HG03469 (cell line): ENCODE measurements at regions not wholly inside any gene's neighbourhood (a gene's known extent, or its start where the extent isn't known, plus 50 kb on each side); places are given as distances from the start of the nearest gene placed in this dataset.
"Not testable (repeated sequence)": the region's sequence is repeated elsewhere in the genome, so short reads cannot be mapped to it uniquely, and the experiment has no call there.

ENCODE experiments used
- ATAC-seq: cut with Tn5 transposase; IDR thresholded peaks from one replicate; pipeline ENCODE4 v1.9.1; 2021; ENCODE audit warnings: mild to moderate bottlenecking, moderate library complexity, moderate number of reproducible peaks; ENCODE audit not compliant: unreplicated experiment

DNA sequence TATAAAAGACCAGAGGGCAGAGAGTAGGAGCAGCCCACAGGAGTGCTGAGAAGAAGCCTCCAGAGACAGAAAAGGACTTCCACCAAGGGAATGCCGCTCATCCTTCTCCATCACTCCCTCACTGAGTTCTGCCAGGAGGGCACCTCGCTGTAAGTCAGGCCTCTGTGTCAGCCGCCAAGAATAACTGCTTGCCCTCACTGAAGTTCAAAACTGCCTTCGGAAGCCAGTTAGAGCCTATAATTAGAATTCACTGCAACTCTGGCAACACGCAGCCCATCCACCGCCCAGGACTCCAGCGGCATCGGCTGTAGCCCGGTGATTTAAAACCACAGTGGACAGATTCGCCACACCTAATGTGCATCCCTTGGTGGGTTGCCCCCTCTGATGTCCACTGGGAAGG lies 281.8 kb upstream of the ZNF507 start:
- no peak for ATAC-seq

DNA sequence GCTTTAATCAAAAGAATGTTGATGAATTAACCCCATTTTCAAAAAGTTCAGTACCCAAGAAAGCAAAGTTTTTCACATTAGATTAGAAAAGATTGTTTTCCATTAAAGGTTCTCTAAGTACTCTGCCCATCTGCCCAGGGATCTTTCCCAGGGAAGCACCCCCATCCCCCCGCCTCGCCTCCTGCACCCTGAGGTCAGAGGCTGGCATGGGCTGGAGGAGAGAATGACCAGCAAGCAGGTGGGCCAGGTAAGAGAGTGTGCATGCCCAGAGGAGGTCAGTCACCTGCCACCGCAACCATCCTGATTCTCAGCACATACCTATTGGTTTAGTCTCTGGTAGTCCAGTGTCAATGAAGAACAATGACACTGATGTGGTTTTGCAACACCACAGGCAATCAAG lies 279.4 kb upstream of the ZNF507 start:
- ATAC-seq = no peak

DNA sequence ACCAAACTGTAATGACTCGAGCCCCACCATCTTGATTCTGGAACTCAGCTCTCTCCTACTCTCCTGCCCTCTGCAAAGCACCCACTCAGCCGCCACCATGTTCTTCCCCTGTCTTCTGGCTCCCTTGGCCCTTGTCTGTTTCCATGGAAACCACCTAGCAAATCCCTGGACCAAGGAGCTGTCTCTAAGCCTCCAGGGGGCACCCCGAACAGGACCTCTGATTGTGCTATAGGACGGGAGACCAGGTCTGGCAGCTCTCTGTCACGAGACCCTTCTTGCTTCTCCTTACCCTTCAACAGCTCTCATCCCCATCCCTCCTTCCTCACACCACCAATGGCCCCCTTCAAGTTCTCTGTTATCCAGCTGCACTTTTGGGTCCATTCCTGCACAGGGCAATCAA lies 277.7 kb upstream of the ZNF507 start:
- no peak for ATAC-seq

DNA sequence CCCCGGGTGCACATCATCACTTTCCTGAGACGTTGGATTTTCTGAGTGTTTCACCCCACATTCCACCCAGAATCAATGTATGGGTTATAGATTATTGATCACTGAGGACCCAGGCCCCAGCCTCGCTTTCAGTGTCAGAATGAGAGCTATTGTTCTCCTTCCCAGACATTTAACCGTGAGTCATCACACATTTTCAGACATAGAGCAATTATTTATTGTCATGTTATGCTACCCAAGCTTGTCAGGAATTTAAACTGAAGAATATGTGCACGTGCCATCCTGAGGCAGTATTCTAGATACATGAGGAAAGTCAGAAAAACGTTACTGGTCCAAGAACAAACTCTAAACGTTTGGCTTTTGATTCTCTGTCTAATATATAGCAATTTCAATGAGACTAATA lies 276.6 kb upstream of the ZNF507 start:
- ATAC-seq = no peak

DNA sequence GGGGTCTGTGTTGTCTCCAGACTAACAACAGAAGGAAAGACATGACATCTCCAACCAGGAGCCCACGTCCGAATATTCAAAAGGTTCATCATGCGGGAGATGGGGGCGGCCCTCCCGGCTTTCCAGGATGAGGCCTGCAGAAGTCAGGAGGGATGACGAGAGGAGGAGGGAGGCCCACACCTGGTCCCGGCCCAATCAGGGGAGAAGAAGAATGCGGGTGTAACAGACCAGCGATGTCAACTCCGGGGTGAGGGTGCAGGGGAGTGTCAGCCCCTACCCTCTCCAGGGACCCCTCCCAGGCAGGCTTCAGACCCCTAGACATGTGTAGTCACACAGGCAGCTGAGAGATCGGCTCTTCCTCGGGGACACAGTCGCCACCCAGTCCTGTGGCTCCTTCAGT lies 275.3 kb upstream of the ZNF507 start:
- no peak for ATAC-seq

DNA sequence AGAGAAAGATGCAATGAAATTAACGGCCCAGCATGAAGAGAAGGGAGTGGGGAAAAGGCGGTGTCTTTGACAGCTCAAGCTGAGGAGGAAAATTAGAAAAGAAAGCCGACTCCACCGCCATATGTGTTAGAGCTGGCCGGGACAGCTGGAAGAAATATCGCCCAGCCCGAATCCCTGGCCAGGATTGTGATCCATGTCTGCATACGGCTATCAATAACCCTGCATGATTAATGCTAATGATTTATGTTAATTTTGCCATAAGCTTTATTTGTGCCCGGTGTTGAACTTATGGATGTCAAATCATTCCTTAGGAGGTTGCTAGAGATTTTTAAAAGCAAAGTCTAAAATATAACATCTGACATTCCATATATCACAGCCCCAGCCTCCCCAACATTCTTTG lies 263.4 kb upstream of the ZNF507 start:
- no peak for ATAC-seq

DNA sequence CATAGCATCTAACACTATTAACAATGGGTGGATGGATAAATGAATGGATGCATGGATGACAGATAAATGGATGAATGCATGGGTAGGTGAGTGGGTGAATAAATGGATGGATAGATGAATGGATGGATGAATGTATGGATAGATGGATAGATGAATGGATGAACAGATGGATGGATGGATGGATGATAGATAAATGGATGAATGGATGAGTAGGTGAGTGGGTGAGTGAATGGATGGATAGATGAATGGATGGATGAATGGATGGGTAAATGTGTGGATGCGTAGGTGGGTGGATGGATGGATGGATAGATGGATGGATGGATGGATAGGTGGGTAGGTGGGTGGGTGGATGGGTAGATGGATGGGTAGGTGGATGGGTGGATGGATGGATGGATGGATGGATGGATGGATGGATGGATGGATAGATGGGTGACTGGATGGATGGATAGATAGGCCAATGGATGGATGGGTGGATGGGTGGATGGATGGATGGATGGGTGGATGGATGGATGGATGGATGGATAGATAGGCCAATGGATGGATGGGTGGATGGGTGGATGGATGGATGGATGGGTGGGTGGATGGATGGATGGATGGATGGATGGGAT lies 260.6 kb upstream of the ZNF507 start:
- not testable (repeated sequence) for ATAC-seq

DNA sequence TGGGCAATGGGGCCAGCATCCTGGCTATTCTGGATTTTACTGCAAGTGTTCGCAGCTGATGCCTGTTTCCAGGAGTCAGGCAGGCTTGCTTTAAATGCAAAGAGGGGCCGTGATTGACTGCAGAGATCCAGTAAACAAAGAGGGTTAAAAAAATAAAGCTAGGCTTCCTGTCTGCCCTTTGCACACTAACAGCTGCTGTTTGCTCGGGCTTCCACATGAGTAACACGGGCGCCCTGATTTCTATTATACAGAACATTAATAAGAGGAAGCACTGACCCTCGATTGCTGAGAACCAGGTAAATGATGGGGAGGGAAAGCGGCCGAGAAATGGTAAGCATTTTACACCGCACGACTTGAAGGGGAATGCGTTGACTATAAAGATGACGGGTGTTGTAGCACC lies 254.2 kb upstream of the ZNF507 start:
- no peak for ATAC-seq

DNA sequence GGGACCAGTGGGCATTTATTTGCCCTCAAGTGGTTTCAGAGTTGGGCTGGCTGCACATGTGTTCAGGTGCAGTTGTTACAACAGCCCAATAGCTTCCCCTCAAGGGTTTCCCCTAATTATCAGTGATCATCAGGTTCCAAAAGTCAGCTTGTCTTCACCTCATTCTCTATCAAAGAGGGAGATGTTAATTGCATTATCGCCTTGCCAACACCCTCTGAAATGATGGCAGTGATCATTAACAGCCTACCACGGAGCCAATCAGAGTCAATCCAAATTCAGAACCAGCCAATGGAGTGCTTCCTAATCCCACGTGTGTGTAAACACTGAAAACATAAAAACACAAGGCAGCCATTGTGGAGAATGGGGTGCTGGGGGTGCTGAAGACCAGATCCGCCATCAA lies 248.4 kb upstream of the ZNF507 start:
- ATAC-seq = no peak

DNA sequence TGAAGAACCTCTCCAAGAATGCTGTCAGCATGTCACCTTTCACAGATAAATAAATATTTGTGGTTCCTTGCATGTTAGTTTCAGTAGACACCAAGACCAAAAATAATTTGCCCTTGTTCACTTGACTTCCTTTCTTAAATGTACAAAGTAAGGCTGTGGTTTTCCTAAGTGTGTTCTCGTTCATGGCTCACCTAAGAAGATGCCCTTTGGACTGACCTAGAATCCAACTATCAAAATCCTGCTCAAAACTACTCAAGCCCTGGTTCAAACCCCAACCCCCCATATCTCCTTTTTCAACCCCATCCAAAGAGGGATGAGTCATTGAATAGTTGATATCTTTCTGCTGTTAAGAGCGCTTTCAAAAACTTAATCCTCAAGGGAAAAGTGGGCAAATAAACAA lies 247.8 kb upstream of the ZNF507 start:
- no peak for ATAC-seq

DNA sequence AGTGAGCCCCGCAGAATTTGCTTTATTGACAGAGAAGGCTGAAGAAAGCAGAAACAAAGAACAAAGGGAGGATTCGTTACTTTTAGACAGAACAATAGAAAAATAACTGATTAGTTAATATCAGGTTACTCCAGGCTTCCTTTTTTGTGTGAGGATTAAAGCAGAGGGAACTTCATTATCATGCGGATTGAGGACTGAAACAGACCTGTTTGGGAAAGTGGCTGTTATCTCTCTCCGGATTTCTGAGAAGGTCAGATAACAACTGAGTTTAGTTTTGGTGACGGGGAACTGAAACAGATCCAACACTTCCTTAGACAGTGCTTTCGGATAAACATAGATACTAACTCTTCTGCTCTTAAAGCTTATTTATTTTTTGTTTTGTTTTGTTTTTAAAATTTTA lies 246.4 kb upstream of the ZNF507 start:
- ATAC-seq = no peak

DNA sequence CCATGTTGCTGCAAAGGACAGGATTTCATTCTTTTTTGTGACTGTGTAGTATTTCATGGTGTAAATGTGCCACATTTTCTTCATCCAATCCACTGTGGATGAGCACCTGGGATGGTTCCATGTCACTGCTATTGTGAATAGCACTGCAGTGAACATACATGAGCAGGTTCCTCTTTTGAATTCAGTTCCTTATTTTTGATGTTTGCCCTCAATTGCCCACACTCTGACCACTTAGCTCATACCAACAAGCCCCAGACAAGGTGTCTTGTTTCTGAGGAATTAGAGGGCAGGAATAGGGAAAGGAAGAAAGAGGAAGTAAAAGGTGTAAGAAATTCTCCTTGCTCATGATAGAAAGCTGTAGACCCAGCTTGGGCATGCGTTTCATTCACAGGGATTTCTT lies 244.2 kb upstream of the ZNF507 start:
- no peak for ATAC-seq

DNA sequence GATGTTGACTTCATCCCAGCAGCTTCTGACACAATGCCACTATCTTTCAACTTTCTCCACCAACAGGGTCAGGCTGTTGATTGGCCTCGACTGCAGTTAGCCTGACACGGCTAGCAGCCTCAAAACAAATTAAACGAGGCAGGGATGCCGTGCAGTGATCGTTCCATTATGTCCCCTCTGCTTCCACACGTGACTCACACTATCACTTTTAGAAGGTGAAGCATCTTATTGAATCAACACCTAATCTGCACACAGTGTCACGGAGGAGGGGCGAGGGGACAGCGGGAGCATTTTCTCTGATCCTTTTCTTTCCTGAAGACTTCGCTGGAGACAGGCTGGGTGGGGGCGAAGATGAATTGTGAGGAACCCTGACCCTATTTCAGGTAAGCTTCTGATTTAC lies 241.9 kb upstream of the ZNF507 start:
- ATAC-seq = no peak

DNA sequence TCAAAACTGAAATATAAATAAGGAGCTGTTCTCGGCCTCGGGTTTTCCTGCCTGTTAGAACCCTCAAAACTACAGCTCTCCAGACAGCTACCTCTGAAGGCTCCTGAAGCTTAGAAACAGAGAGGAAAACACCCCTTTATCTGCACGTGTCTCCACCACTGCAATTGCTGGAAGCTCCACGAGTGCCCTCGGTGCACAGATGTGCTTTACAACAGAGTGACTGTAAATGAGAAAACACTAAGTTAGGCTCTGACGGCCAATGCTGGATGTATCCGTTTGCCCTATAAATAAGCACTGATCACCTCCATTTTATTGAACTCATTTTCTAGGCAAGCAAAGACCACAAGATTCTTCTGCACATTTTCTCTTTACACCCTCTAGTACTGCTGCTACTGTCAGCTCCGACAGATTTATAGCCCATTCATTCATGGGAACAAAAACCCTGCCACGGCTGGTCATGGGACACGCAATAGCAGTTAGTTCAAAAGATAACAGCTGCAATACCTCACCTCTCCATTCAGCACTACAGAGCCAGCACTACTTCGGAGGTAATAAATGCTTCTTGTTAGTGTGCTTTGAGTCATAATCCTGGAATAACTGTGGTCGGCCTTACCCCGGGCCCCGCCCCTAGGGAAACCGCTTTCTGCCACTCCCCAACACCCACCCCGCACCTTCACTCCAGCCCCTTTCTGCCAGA lies 241.1 kb upstream of the ZNF507 start:
- no peak for ATAC-seq

DNA sequence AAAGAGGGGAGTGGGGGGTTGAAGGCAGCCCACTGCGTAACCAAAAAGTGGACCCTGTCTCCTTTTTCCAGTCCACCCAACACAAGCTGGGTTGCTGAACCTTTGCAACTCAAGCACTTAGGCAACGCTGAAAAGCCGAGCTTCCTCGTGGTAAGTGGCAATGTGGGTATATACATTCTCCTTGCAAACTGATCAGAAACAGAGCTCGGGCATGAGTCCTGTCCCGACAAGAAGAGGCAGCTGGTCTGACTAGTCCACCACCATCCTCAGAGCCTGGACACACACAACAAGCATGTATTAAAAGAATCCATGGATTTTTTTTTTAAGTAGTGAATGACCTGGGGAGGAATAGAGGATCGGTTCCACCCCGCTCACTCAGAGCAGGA lies 240.6 kb upstream of the ZNF507 start:
- ATAC-seq = no peak

DNA sequence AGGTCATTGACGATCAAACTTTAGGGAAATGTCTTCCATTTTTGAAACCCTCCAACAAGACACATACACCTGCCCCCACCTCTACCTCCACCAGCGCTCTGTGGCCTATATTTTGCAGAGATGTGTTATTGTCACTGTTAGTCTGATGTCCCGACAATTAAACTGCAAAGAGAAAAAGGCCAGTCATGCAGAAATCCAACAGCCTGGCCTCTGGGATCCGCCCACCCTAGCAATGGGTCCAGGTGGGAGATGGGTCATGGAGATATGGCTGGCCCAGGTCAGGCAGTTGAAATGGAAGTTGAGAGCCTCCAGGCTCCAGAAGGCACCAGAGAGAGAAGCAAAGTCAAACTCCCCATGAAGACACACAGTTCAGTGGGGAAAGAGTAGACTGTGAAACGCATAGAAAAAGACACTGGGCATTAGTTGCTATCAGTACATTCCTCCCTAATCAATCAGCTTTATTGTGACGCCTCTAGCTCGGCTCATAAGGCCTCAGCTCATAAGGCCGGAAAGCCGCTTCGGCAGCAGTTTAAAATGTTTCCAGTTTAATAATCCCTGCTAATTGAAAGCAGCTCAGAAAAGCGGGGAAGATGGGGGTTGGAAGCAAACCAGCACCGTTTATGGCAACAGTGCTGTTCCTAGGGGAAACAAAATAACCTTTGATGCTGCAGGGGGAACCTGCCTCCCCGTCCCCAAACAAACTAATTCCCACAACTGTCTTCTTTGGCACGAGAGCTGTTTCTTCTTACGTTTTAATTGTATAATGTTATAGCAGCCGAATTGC lies 239.7 kb upstream of the ZNF507 start:
- no peak for ATAC-seq

DNA sequence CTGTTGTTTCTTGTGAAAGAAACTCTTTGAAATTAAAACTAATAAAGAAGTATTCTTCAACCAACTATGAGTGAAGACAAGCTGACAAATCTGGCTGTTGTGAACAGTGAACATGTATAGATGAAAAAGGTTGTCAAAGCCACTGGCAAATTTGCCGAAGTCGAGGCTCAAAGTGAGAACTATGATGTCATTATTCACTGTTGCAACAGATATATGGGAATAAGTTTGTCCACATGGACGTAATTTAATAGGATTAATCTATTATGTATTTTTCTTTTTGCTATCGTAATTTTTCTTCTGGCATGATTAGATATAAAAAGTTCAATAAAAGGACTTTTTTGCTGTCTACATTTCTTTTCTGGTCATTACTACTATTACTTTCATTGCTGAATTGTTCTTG lies 223.2 kb upstream of the ZNF507 start:
- ATAC-seq = no peak

DNA sequence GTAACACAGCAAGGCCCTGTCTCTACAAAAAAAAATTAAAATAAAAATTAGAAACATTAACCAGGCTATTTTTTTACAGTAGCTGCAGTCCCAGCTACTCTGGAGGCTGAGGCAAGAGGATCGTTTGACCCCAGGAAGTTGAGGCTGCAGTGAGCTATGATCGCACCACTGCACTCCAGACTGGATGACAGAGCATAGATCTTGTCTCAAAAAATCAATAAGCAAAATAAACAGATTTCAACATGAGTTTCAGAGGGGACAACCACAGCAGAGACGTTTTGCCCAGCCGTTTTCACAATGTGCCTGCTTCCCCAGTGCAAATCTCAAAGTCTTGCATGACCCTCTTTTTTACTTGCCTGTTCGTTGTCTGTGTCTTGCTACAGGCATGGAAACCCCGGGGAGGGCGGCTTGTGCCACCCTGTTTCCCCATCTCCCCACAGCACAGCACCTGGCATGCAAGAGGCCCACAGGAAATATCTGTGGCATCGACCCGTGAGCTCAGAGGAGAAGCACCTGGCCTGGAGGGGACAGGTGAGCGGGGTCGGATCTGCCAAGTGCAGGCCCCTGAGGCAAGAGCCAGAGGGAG lies 222.0 kb upstream of the ZNF507 start:
- no peak for ATAC-seq

DNA sequence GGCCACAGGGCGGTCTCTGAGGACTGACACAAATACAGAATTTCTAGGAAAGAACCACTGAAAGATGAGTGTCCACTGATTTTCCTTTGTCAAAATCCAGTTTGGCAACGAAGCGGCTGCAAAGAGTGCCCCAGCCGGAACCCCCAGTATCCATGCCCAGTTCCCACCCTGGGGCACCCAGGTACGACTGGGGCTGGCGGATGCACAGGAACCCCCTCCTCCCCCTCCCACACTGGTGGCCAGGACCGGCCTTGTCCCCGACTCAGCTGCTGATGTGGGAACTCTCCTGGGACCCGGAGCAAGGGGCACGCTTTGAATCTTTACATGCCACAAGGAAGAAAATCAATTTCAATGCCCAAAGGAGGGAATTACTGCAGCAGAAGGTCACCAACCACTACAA lies 220.8 kb upstream of the ZNF507 start:
- no peak for ATAC-seq

DNA sequence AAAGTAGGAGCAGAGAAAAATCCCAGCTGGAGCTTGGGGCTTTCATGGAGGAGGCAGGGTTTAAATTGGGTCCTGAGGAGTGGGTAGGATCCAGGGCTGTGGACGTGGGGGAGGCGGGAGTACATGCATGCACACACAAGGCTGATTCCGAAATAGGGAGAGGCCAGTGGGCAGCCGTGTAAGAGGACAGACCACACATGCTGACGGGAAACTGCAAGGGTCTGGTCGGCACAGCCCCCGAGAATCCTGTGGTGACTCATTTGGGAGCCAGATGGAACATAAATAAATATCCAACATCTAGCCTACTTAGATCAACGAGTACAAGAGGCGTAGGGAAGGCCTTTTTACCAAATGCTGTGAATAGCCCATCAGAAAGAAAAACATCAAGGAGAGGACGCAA lies 216.3 kb upstream of the ZNF507 start:
- no peak for ATAC-seq

DNA sequence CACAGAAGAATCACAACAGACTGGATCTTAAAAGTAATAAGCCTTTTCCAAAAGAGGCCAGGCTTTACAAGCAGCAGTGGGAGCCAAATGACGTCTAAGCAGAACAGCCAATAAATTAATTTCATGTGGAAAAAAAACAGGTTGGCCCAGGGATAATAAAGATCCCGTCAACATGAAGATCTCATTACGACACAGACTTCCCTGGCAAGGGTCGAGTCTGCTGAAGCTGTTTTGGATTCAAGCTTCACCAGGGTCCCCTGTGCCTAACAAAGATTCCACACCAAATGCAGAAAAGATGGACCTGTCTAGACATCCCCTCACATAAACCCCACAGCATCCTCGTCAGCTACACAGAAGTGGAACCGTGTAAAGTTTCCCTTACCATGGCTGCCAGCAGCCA lies 215.1 kb upstream of the ZNF507 start:
- ATAC-seq = no peak

DNA sequence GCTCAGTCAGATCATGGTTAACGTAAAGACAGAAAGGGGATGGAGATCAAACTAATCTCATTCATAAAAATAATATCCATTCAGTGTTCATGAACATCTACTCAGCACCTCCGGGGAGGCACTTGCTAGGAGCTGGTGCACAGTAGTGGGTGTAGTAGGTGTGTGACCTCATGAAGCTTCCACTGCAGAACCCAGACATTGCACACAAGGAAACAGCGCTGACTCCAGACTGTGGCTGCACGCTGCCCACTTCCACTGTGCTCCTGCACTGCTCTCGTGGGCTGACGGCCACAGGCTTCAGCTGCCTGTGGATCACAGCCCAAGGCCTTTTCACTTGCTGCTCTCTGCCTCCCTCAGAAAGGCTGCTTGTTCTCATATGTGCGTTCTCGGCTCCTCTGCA lies 214.4 kb upstream of the ZNF507 start:
- ATAC-seq = no peak
